Tibial nerve (tissue), 4 donors: ENCODE measurements at regions not wholly inside any gene's neighbourhood (a gene's known extent, or its start where the extent isn't known, plus 50 kb on each side); places are given as distances from the start of the nearest gene placed in this dataset.

ENCODE experiments used
- DNase-seq, 2 donors: peaks; one replicate each; pipeline ENCODE4 v3.0.0-alpha.2; 2019; ENCODE audit warnings: low spot score in 2 of 2
- H3K27ac ChIP-seq, 4 donors: fragments of 200-600 bp; sonication (generic) in 3 of 4; one replicate each; pipeline ENCODE4 v1.5.1; 2017 to 2019; ENCODE audit warnings: mild to moderate bottlenecking in 1 of 4
- H3K27me3 ChIP-seq, 2 donors: fragments of 200-600 bp; sonication (generic) in 1 of 2; one replicate each; pipeline versions ENCODE4 v1.5.1 to v1.6.0; 2017 to 2019
- H3K36me3 ChIP-seq, 3 donors: fragments of 200-600 bp; sonication (generic); one replicate each; pipeline ENCODE4 v1.5.1; 2018 to 2019
- H3K4me1 ChIP-seq, 4 donors: fragments of 200-600 bp; sonication (generic) in 3 of 4; one replicate each; pipeline ENCODE4 v1.5.1; 2017 to 2019
- H3K4me3 ChIP-seq, 4 donors: fragments of 200-600 bp; sonication (generic) in 3 of 4; one replicate each; pipeline ENCODE4 v1.5.1; 2017 to 2019; ENCODE audit warnings: mild to moderate bottlenecking in 1 of 4, moderate library complexity in 1 of 4
- H3K9me3 ChIP-seq, 4 donors: fragments of 200-600 bp; sonication (generic) in 3 of 4; one replicate each; pipeline ENCODE4 v1.5.1; 2017 to 2019
- CTCF ChIP-seq, 5 experiments: fragments of 200-600 bp in 3 of 5; fragments of 450-650 bp in 2 of 5; sonication (generic) in 3 of 5; IDR thresholded peaks; one replicate each; pipeline ENCODE4 v1.5.1; 2016 to 2019; ENCODE audit warnings: antibody characterized with exemption in 5 of 5, mild to moderate bottlenecking in 3 of 5, moderate library complexity in 2 of 5
- EP300 ChIP-seq, 2 donors: sonication (generic); formaldehyde crosslinking; IDR thresholded peaks; one replicate each; pipeline ENCODE4 v1.6.1; 2017; ENCODE audit warnings: antibody characterized with exemption in 2 of 2, mild to moderate bottlenecking in 1 of 2
- POLR2A ChIP-seq, 2 donors: fragments of 450-650 bp; IDR thresholded peaks; one replicate each; pipeline ENCODE4 v1.6.1; 2017; ENCODE audit warnings: antibody characterized with exemption in 2 of 2, mild to moderate bottlenecking in 2 of 2, moderate library complexity in 2 of 2
- WGBS, 2 donors: methylation state at CpG; one replicate each; pipeline ENCODE4 v1.1.5; 2018; 5-methylcytosine and 5-hydroxymethylcytosine counted together

DNA sequence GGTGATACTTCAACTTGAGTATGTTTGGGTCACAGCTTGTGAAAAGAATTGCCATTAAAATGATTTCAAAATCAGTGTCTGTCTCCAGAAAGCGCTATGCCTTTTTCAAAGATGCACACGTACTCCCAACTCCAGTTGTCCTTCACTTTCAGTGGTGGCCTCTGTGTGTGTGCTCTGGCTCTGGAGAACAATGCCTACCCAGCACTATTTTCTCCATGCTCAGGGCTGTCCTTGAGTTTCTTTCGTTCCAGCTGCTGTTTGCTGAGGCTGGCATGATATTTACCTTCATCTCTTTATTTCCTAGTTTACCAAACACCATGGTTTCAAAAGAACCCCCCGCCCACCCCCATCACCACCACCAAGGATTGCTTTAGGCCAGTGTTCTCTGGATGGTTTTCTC lies 136.8 kb downstream of the QRSL1 start:
- H3K4me1 ChIP-seq: no peaks in the 10 kb centered on the region
- no peak overlapping the region for H3K4me3 ChIP-seq

GRCh38 chr6:106765496-106765895 lies 136.1 kb downstream of the QRSL1 start:
- 89 to 94% methylated on average over 2 of the region's 2 CpGs for WGBS, 2 donors
- Histone ChIP-seq H3K9me3 (peaks cover 0 to 23% (median 0%) of the 10 kb centered on the region in 4 donors), H3K27ac (no peak overlapping the region), H3K36me3 (no peaks in the 10 kb centered on the region), H3K4me3 (no peak overlapping the region), H3K4me1 (no peaks in the 10 kb centered on the region), H3K27me3 (no peaks in the 10 kb centered on the region)
- no peak for TF ChIP-seq EP300 (IDR thresholded peaks at IDR 0.05)
- no peak for TF ChIP-seq POLR2A (IDR thresholded peaks at IDR 0.05)
- no peak for TF ChIP-seq CTCF (IDR thresholded peaks at IDR 0.05)
- no peak for DNase-seq

More for the DNA sequence above, 136.8 kb downstream of the QRSL1 start:
- Histone ChIP-seq H3K9me3 (peaks cover 0 to 30% (median 0%) of the 10 kb centered on the region in 4 donors), H3K27ac (no peak overlapping the region), H3K27me3 (no peaks in the 10 kb centered on the region), H3K36me3 (no peaks in the 10 kb centered on the region)
- no peak for TF ChIP-seq CTCF (IDR thresholded peaks at IDR 0.05)
- TF ChIP-seq EP300 (IDR thresholded peaks at IDR 0.05): no peak
- TF ChIP-seq POLR2A (IDR thresholded peaks at IDR 0.05): no peak
- DNase-seq: no peak
- 83 to 84% methylated on average over 4 of the region's 4 CpGs for WGBS, 2 donors

- 70 to 76% methylated on average over 2 of the region's 2 CpGs for WGBS, 2 donors
Observed at GRCh38 chr6:106764353-106764980, 135.1 kb downstream of the QRSL1 start.

GRCh38 chr6:106763361-106763760 lies 134.0 kb downstream of the QRSL1 start:
- no peak overlapping the region for H3K4me3 ChIP-seq
- no peaks in the 10 kb centered on the region for H3K27me3 ChIP-seq
- no peaks in the 10 kb centered on the region for H3K36me3 ChIP-seq
- peaks cover 0 to 24% (median 0%) of the 10 kb centered on the region in 4 donors for H3K9me3 ChIP-seq
- TF ChIP-seq POLR2A (IDR thresholded peaks at IDR 0.05) (no peak), EP300 (IDR thresholded peaks at IDR 0.05) (no peak), CTCF (IDR thresholded peaks at IDR 0.05) (no peak)
- no peaks in the 10 kb centered on the region for H3K4me1 ChIP-seq
- DNase-seq: no peak
- H3K27ac ChIP-seq: no peak overlapping the region

More at GRCh38 chr6:106764353-106764980, 135.1 kb downstream of the QRSL1 start:
- no peak overlapping the region for H3K4me3 ChIP-seq
- no peak overlapping the region for H3K27ac ChIP-seq
- no peaks in the 10 kb centered on the region for H3K36me3 ChIP-seq
- H3K4me1 ChIP-seq: no peaks in the 10 kb centered on the region
- H3K9me3 ChIP-seq: peaks cover 0 to 17% (median 0%) of the 10 kb centered on the region in 4 donors
- TF ChIP-seq EP300 (IDR thresholded peaks at IDR 0.05) (no peak), CTCF (IDR thresholded peaks at IDR 0.05) (no peak), POLR2A (IDR thresholded peaks at IDR 0.05) (no peak)
- H3K27me3 ChIP-seq: no peaks in the 10 kb centered on the region
- DNase-seq: no peak

DNA sequence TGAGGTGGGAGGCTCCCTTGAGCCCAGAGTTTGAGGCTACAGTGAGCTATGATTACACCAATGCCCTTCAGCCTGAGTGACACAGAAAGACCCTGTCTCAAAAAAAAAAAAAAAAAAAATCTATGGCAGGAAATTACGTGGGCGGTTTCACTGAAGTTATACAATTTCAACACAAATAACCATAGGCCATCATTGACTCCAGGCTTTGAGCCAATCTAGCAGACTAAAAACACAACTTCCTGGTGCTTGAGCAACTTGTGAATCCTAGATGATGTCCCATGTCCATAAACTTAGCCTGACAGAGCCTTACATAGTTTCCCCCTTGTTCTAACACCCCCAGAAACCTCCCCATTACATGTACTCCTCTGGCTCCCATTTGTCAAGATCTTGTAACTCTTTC lies 131.8 kb downstream of the QRSL1 start:
- Histone ChIP-seq H3K36me3 (no peaks in the 10 kb centered on the region), H3K27ac (no peak overlapping the region), H3K4me1 (no peaks in the 10 kb centered on the region), H3K27me3 (no peaks in the 10 kb centered on the region), H3K9me3 (peaks cover 0 to 24% (median 0%) of the 10 kb centered on the region in 4 donors), H3K4me3 (no peak overlapping the region)
- 79 to 81% methylated on average over 2 of the region's 2 CpGs for WGBS, 2 donors
- TF ChIP-seq CTCF (IDR thresholded peaks at IDR 0.05): no peak
- TF ChIP-seq POLR2A (IDR thresholded peaks at IDR 0.05): no peak
- TF ChIP-seq EP300 (IDR thresholded peaks at IDR 0.05): no peak
- no peak for DNase-seq
